Nucleus accumbens (tissue), 56 donors: ENCODE measurements at regions not wholly inside any gene's neighbourhood (a gene's known extent, or its start where the extent isn't known, plus 50 kb on each side); places are given as distances from the start of the nearest gene placed in this dataset.

ENCODE experiments used
- DNase-seq, 56 donors: peaks; one replicate each; lab custom pipeline; 2025; lab: John Stamatoyannopoulos, UW

GRCh38 chr1:172751683-172752082 is 92.8 kb downstream of the FASLG start:
- DNase-seq: no peak

GRCh38 chr1:172753964-172754363 is 95.1 kb downstream of the FASLG start:
- DNase-seq: no peak

GRCh38 chr1:172754609-172755008 is 95.7 kb downstream of the FASLG start:
- no peak for DNase-seq

GRCh38 chr1:172755099-172755498 is 96.2 kb downstream of the FASLG start:
- DNase-seq: no peak

GRCh38 chr1:172756024-172756423 is 97.1 kb downstream of the FASLG start:
- DNase-seq: no peak

GRCh38 chr1:172758259-172758658 is 99.4 kb downstream of the FASLG start:
- DNase-seq: no peak

GRCh38 chr1:172760121-172760520 is 101.2 kb downstream of the FASLG start:
- DNase-seq: no peak

GRCh38 chr1:172761581-172762486 is 102.9 kb downstream of the FASLG start:
- no peak for DNase-seq

- no peak for DNase-seq
Measured at GRCh38 chr1:172763057-172763456, 104.2 kb downstream of the FASLG start.

GRCh38 chr1:172764378-172764777 is 105.5 kb downstream of the FASLG start:
- DNase-seq: no peak

GRCh38 chr1:172766462-172766861 is 107.6 kb downstream of the FASLG start:
- no peak for DNase-seq

GRCh38 chr1:172770071-172770470 is 111.2 kb downstream of the FASLG start:
- DNase-seq: no peak

GRCh38 chr1:172774561-172774960 is 115.7 kb downstream of the FASLG start:
- no peak for DNase-seq

GRCh38 chr1:172775606-172776005 is 116.7 kb downstream of the FASLG start:
- no peak for DNase-seq

- no peak for DNase-seq
Measured at GRCh38 chr1:172776071-172776470, 117.2 kb downstream of the FASLG start.

GRCh38 chr1:172777767-172778166 is 118.9 kb downstream of the FASLG start:
- no peak for DNase-seq

GRCh38 chr1:172778456-172779455 is 119.9 kb downstream of the FASLG start:
- DNase-seq: no peak

- DNase-seq: no peak
Measured at GRCh38 chr1:172779491-172779890, 120.6 kb downstream of the FASLG start.

- DNase-seq: no peak
Measured at GRCh38 chr1:172781513-172782140, 122.7 kb downstream of the FASLG start.

GRCh38 chr1:172789840-172790239 is 130.9 kb downstream of the FASLG start:
- no peak for DNase-seq

- no peak for DNase-seq
Measured at GRCh38 chr1:172790245-172790644, 131.3 kb downstream of the FASLG start.
